ENCODE measurements at regions not wholly inside any gene's neighbourhood (a gene's known extent, or its start where the extent isn't known, plus 50 kb on each side); places are given as distances from the start of the nearest gene placed in this dataset.

GRCh38 chr18:78406743-78407465 is 572.7 kb upstream of the SALL3 start:
- ChIA-PET POLR2A (no interaction called here), CTCF (interaction anchor here (1.2 kb wide), 1 partner anchor 28 kb away, joined by 4 read pairs; no protein-coding TSS in a partner anchor)

DNA sequence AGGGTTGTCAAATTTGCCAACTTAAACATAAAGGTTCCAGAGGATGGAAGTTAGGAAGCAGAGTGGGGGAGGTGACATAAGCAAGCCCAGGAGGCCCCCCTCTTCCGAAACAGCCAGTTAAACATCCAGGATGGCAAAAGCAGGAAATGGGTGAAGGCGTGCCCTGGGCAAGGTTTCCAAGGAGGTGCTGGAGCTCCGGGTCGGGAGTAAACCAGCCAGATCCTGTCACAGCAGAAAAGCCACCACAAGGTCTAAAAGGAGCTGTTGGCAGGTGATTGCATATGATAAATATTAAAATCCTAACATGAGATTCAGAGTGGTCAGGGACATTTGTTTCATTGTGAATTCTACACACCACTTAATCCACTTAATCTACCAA is 572.2 kb upstream of the SALL3 start:
- ChIA-PET CTCF (interaction anchor here (1.2 kb wide), 1 partner anchor 28 kb away, joined by 4 read pairs; no protein-coding TSS in a partner anchor), POLR2A (no interaction called here)
- no peak for DNase-seq (ENCODE audit: extremely low spot score)
- TF ChIP-seq CTCF (IDR thresholded peaks at IDR 0.05; ENCODE audit: control extremely low read depth, extremely low read depth, low read depth, missing control alignments): no peak

More at GRCh38 chr18:78406743-78407465, 572.7 kb upstream of the SALL3 start:
- DNase-seq (ENCODE audit: extremely low spot score): no peak
- no peak for TF ChIP-seq CTCF (IDR thresholded peaks at IDR 0.05; ENCODE audit: control extremely low read depth, extremely low read depth, low read depth, missing control alignments)

GRCh38 chr18:78408623-78409022 is 571.0 kb upstream of the SALL3 start:
- no peak for DNase-seq (ENCODE audit: extremely low spot score)
- TF ChIP-seq CTCF (IDR thresholded peaks at IDR 0.05; ENCODE audit: control extremely low read depth, extremely low read depth, low read depth, missing control alignments): no peak
- ChIA-PET POLR2A (no interaction called here), CTCF (no interaction called here)

- TF ChIP-seq CTCF (IDR thresholded peaks at IDR 0.05; ENCODE audit: control extremely low read depth, extremely low read depth, low read depth, missing control alignments): no peak
- DNase-seq (ENCODE audit: extremely low spot score): no peak
- CTCF ChIA-PET: no interaction called here
- POLR2A ChIA-PET: no interaction called here
These were observed 569.4 kb upstream of the SALL3 start for GRCh38 chr18:78410094-78410786.

GRCh38 chr18:78411539-78411938 is 568.1 kb upstream of the SALL3 start:
- ChIA-PET CTCF (no interaction called here), POLR2A (no interaction called here)
- TF ChIP-seq CTCF (IDR thresholded peaks at IDR 0.05; ENCODE audit: control extremely low read depth, extremely low read depth, low read depth, missing control alignments): no peak
- DNase-seq (ENCODE audit: extremely low spot score): no peak

DNA sequence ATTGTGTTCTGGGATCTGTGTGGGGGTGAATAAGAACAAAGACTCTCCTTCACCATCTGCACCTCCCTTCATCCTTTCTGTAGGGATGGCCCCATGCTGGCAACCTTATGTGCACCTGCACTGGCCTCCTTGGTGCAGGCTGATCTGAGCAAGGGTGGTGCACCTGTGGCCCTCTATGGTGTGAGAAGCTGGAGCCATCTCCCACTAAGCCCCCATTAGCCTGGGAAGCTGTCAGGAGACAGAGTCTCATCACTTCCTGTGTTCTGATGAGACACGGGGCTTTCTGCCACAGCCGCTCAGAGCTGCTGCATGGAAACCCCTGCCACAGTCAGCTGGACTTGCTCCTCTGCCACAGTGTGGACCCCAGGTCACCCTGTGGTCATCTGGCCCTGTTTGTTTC is 565.3 kb upstream of the SALL3 start:
- CTCF ChIA-PET: no interaction called here
- DNase-seq (ENCODE audit: extremely low spot score): no peak
- no peak for TF ChIP-seq CTCF (IDR thresholded peaks at IDR 0.05; ENCODE audit: control extremely low read depth, extremely low read depth, low read depth, missing control alignments)
- POLR2A ChIA-PET: no interaction called here

All from GM10248 (cell line).